Hematopoietic multipotent progenitor cell treated with erythropoietin and hydrocortisone succinate and interleukin-3 and kit ligand, for 15 days (in vitro differentiated cells): ENCODE measurements at regions not wholly inside any gene's neighbourhood (a gene's known extent, or its start where the extent isn't known, plus 50 kb on each side); places are given as distances from the start of the nearest gene placed in this dataset.
"Not testable (repeated sequence)": the region's sequence is repeated elsewhere in the genome, so short reads cannot be mapped to it uniquely, and the experiment has no call there.

Experiments
- DNase-seq: peaks from one replicate; pipeline ENCODE4 v3.0.0-alpha.2; 2015; ENCODE audit warnings: low spot score

- DNase-seq, result not testable (repeated sequence)
Measured at GRCh38 chr13:18238586-18238985, 943.0 kb downstream of the TUBA3C start.

GRCh38 chr13:18236528-18236815 is 945.2 kb downstream of the TUBA3C start:
- no peak for DNase-seq

- DNase-seq, result no peak
Measured at GRCh38 chr13:18235756-18236527, 945.7 kb downstream of the TUBA3C start.

GRCh38 chr13:18235172-18235571 is 946.5 kb downstream of the TUBA3C start:
- no peak for DNase-seq

GRCh38 chr13:18234451-18234850 is 947.2 kb downstream of the TUBA3C start:
- not testable (repeated sequence) for DNase-seq

- DNase-seq, result no peak
Measured at GRCh38 chr13:18233783-18234299, 947.8 kb downstream of the TUBA3C start.

- no peak for DNase-seq
Measured at GRCh38 chr13:18232994-18233782, 948.4 kb downstream of the TUBA3C start.

- no peak for DNase-seq
Measured at GRCh38 chr13:18232298-18232993, 949.2 kb downstream of the TUBA3C start.

GRCh38 chr13:18224411-18224810 is 957.2 kb downstream of the TUBA3C start:
- not testable (repeated sequence) for DNase-seq

GRCh38 chr13:18214689-18215088 is 966.9 kb downstream of the TUBA3C start:
- not testable (repeated sequence) for DNase-seq

GRCh38 chr13:18213511-18213910 is 968.1 kb downstream of the TUBA3C start:
- DNase-seq, result not testable (repeated sequence)

- peak; percentile 6 for DNase-seq
Measured at GRCh38 chr13:18212873-18213272, 968.8 kb downstream of the TUBA3C start.

- DNase-seq, result peak; percentile 61
Measured at GRCh38 chr13:18211752-18212560, 969.7 kb downstream of the TUBA3C start.

GRCh38 chr13:18204614-18205178 is 976.9 kb downstream of the TUBA3C start:
- not testable (repeated sequence) for DNase-seq

GRCh38 chr13:18195365-18195678 is 986.3 kb downstream of the TUBA3C start:
- not testable (repeated sequence) for DNase-seq

- DNase-seq, result not testable (repeated sequence)
Measured at GRCh38 chr13:18194631-18195364, 986.8 kb downstream of the TUBA3C start.

GRCh38 chr13:18194104-18194503 is 987.5 kb downstream of the TUBA3C start:
- DNase-seq, result not testable (repeated sequence)
